Stimulated activated CD8-positive, alpha-beta memory T cell treated with anti-CD3 and anti-CD28 coated beads, Interleukin-7, amount 100 ng/mL, for 48 hours (primary cell): ENCODE measurements at regions not wholly inside any gene's neighbourhood (a gene's known extent, or its start where the extent isn't known, plus 50 kb on each side); places are given as distances from the start of the nearest gene placed in this dataset.
"Not testable (repeated sequence)": the region's sequence is repeated elsewhere in the genome, so short reads cannot be mapped to it uniquely, and the experiment has no call there.

Experiments used
- DNase-seq, 2 donors: peaks; one replicate each; pipeline ENCODE4 v3.0.0-alpha.2; 2020; ENCODE audit warnings: low read depth in 1 of 2; ENCODE audit errors: extremely low read depth in 1 of 2

DNA sequence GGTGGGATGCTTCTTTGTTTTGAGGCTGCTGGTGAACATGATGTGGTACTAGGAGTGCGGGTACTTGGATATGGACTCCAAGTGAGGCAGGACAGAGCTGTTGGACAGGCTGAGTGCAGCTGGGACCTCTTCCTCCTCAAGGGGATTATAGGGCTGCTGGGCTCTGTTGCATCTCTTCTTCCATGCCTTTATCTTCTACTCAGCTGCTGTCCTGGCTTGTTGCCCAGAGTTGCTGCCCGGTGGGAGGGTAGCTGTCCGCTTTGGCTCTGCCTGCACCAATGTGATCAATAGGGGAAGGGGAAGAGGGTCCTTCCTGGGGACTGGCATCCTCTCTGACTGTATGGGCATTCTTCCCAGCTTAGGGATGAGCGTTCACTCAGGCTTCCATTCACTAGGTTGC, 1217.9 kb upstream of the ACO1 start:
- DNase-seq, result no peak

- no peak for DNase-seq
These were observed 1216.3 kb upstream of the ACO1 start for GRCh38 chr9:31168161-31168560.

- DNase-seq, result no peak
These were observed 1209.8 kb upstream of the ACO1 start for GRCh38 chr9:31174681-31175080.

DNA sequence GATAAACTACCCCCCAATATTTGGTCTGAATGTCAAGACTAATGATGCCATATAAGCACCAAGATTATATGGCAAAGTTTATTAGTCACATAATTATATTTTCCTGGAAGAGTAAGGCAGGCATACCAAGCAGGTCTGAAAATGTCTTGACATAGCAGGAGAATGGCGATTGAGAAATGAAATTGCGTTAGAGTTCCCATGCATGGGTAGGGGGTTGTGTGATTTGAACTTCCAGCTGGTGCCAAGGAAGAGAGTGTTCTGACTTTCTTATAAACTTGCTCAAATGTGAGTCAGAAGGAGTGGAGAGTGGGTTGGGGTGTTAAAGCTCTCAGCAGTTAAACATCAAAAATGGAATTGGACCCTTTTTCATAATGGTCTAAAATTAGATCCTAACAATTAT, 1200.6 kb upstream of the ACO1 start:
- DNase-seq, result no peak

DNA sequence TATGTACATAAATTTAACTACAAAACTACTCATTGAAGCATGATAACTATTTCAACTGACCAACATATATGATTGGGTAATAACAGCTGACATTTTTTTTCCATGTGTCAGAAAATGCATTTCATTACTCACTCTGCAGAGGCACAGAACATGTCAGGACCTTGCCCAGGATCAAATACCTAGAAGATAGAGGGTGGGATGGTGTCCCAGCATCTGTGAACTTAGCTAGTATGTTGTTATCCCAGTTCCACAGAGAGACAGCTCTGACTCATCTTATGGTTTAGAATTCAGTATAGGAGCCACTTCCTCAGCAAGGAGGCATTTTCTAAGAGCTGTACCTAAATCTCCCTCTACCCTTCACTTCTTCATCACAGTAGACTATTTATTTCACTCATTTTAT, 1198.6 kb upstream of the ACO1 start:
- no peak for DNase-seq

- DNase-seq, result no peak
These were observed 1195.9 kb upstream of the ACO1 start for GRCh38 chr9:31188496-31188895.

DNA sequence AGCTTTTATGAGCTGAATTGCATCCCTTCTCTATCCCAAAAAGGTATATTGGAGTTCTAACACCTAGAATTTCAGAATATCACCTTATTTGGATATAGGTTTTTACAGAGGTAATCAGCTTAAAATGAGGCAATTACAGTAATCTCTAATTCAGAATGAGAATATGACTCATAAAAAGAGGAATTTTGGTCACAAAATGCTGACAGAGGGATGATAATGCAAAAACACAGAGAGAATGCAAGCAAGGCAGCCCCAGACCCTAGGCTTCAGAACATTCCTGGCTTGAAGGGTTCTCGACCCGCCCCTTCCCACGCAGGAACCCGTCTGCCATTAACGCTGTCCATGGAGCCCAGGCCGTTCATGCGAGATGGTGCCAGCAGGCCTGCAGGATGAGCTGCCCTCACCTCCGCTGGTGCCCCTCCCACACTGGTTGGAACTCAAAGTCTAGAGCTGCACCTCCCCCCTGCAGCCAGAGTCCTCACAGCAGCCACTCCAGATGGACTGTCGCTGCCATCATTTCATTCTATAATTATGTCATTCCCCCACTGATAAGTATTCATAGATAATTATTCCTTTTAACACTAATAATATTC, 1173.4 kb upstream of the ACO1 start:
- DNase-seq, result no peak

DNA sequence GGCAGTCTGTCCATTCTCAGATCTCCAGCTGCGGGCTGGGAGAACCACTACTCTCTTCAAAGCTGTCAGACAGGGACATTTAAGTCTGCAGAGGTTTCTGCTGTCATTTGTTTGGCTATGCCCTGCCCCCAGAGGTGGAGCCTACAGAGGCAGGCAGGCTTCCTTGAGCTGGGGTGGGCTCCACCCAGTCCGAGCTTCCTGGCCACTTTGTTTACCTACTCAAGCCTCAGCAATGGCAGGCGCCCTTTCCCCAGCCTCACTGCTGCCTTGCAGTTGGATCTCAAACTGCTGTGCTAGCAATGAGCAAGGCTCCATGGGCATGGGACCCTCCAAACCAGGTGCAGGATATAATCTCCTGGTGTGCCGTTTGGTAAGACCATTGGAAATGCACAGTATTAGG, 1154.5 kb upstream of the ACO1 start:
- DNase-seq, result not testable (repeated sequence)

- DNase-seq, result no peak
These were observed 1152.0 kb upstream of the ACO1 start for GRCh38 chr9:31232485-31232884.

DNA sequence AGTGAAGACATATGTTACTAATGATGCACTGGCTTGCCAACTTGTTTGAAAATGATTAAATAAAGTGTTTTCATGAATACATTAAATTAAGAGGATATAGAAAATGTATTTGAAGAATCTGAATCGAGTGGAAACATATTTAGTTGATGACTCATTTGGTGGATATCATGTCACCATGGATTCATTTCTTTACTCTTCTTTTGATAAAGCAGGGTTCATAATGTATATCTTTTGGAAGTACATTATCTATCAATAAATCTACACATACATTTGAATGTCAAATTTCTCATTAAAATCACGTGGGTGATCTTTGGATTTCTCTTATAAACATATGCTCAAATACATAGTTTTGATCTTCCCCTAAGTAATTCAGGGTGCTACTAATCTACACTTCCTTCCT, 1148.1 kb upstream of the ACO1 start:
- no peak for DNase-seq

- DNase-seq, result no peak
These were observed 1141.1 kb upstream of the ACO1 start for GRCh38 chr9:31243386-31243785.

DNA sequence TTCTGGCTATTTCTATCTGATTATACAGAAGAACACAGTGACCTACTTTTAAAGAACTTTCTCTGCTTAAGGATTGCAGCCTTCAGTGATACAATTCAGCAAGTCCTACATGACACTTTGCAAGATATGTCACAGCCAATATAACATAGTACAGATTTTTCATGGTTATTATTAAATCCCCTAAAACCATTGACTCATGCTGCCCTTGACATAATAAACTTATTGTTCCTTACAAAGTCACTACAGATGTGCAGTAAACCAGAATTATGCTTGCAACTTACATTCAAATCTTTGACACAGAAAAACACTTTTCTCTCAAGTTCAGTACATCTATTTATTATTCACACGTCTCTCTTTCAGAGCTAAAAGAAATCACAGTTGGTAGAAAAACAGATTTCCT, 1136.3 kb upstream of the ACO1 start:
- DNase-seq, result no peak

GRCh38 chr9:31251386-31251785, 1133.1 kb upstream of the ACO1 start:
- no peak for DNase-seq

GRCh38 chr9:31253800-31254762, 1130.4 kb upstream of the ACO1 start:
- DNase-seq, result no peak

- DNase-seq, result no peak
These were observed 1129.2 kb upstream of the ACO1 start for GRCh38 chr9:31255211-31255610.

- no peak for DNase-seq
These were observed 1124.6 kb upstream of the ACO1 start for GRCh38 chr9:31259824-31260223.

DNA sequence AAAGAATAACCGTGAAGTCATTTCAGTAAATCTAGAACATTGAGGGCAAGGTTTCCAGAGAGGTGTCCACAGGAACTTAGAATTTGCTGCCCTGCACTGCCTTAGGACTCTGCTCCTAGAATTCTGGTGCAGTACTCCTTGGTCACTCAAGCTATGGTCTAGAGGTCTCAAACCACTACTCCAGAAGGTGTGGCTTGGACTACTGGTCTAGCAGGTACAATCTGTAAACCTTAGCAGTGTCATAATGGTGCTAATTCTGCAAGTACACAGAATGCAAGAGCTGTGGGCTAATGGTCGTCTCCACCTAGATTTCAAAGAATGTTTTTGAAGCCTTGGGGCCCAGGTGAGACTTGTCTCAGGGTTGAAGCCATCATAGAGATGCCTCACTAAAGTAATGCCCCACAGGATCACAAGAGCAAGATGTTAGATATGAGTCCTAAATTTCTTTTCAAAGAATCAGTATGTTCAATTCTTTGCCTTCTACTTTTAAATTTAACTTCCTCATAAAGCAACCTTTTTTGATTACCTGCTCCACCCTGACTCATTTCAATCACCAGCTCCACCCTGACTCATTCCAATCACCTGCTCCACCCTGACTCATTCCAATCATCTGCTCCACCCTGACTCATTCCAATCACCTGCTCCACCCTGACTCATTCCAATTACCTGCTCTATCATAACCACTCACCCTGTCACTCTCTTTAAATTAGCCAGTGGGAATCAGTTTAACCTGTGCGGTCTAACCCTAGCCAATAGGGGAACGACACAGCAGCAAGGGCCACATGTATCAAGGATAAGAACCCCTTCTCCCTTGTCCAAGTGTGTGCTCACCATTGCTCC, 1111.8 kb upstream of the ACO1 start:
- DNase-seq, result peak in 1 of 2 donors; percentile 15

DNA sequence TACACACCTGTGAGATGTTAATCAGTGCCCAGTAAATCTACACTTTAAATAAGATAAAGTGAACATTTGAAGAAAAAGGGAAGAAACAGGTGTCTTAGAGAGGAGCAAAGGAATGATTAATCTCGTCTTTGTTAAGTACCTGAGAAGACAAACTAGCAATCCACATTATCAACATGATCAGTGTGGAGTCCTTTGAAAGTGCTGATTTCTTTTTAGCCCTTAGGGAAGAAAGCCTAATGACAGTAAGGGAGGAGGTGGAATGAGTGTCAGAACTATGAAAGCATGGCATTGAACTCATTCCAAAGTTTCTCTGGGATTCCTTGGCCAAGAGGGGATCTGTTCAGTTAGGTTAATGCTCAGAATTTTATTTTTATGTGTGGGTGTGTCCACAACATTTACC, 1109.0 kb upstream of the ACO1 start:
- DNase-seq, result no peak

DNA sequence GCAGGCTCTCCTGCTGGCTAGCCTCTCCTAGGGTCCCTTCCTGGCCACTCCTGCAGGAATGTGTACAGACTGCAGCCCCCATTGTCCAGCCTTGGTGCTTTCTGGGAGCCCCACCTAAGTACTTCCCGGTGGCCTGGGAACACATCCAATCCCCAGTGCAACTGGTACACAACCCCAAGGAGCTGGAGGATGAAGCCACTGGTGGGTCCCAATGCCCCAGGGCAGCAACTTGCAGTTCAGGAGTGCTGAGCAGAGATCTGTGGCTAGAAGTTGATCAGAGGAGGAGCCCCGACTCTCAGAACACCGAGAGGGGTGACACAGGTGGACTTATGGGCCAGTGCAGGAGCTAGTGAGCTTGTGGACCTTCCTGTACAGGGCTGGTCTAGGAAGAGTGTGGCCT, 1093.7 kb upstream of the ACO1 start:
- DNase-seq, result no peak

DNA sequence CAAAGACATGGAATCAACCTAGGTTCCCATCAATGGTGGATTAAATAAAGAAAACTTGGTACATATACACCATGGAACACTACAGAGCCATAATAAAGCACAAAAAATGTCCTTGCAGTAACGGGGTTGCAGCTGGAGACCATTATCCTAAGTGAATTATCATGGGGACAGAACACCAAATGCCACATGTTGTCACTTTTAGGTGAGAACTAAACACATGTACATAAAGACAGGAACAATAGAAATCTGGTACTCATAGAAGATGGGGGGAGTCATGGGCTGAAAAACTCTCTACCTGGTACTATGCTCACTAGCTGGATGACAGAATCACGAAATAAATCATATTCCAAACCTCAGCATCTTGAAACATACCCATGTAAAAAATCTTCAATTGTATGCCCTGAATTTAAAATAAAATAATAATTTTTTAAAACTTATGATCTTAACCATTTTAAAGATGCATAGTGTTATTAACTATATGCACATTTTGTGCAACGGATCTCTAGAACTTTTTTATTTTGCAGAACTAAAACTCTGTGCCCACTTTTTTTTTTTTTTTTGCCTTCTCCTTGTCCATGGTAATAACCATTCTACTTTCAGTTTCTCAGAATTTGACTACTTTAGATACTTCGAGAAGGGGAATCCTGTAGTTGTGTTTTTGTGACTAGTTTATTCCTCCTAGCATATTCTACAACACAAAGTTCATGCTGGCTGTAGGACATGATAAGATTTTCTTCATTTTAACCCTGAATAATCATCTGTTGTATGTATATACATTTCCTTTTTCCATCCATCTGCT, 1081.6 kb upstream of the ACO1 start:
- no peak for DNase-seq

DNA sequence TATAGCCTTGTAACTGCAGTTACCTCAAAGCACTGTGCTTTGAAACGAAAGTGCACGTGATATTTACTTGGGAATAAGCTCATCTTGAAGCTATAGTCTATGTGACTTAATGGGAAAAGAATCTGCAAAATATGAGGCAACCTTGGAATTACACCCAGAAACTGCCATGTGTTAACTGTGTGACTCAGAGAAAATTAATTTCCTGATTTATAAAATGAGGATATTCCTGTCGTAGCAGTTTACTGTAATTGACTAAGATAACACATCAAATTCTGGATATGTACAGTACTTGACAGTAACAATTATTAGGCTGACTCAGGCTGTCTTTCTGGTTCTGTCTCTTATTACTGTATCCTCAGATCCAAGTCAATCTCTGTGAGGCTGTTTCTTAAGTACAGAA, 1079.9 kb upstream of the ACO1 start:
- no peak for DNase-seq
